MM.1S (cell line): ENCODE measurements at regions not wholly inside any gene's neighbourhood (a gene's known extent, or its start where the extent isn't known, plus 50 kb on each side); places are given as distances from the start of the nearest gene placed in this dataset.

Experiments
- DNase-seq: peaks from one replicate; pipeline ENCODE4 v3.0.0-alpha.2; 2015
- H2AFZ ChIP-seq: fragments of 300-600 bp; sonication (generic); 2 replicates; pipeline ENCODE4 v1.6.0; 2016; ENCODE audit warnings: antibody characterized with exemption, low read length
- H3F3A ChIP-seq: fragments of 300-600 bp; sonication (generic); 2 replicates; pipeline ENCODE4 v1.6.1; 2016; ENCODE audit warnings: mild to moderate bottlenecking, antibody characterized with exemption, low read length, moderate library complexity, mixed read lengths; ENCODE audit not compliant: insufficient read depth
- H3K27ac ChIP-seq: fragments of 300-600 bp; sonication (generic); 2 replicates; pipeline ENCODE4 v1.5.1; 2016; ENCODE audit warnings: mild to moderate bottlenecking, low read length
- H3K27me3 ChIP-seq: fragments of 300-600 bp; sonication (generic); replicated peaks from 2 replicates; pipeline ENCODE4 v1.6.0; 2016; ENCODE audit warnings: low read length; ENCODE audit not compliant: insufficient read depth
- H3K36me3 ChIP-seq: fragments of 300-600 bp; sonication (generic); replicated peaks from 2 replicates; pipeline ENCODE4 v1.6.1; 2016; ENCODE audit warnings: mild to moderate bottlenecking, low read length, mixed read lengths; ENCODE audit not compliant: insufficient read depth
- H3K4me1 ChIP-seq: fragments of 300-600 bp; sonication (generic); 2 replicates; pipeline ENCODE4 v1.6.1; 2016; ENCODE audit warnings: low read length, mixed read lengths
- H3K4me2 ChIP-seq: fragments of 300-600 bp; sonication (generic); 2 replicates; pipeline ENCODE4 v1.6.0; 2016; ENCODE audit warnings: low read depth, low read length
- H3K4me3 ChIP-seq: fragments of 300-600 bp; sonication (generic); 2 replicates; pipeline ENCODE4 v1.5.1; 2016; ENCODE audit warnings: low read length, mixed read lengths
- H3K79me2 ChIP-seq: fragments of 300-600 bp; sonication (generic); 2 replicates; pipeline ENCODE4 v1.6.1; 2016; ENCODE audit warnings: mixed run types, low read length, mixed read lengths
- H3K9ac ChIP-seq: fragments of 300-600 bp; sonication (generic); 2 replicates; pipeline ENCODE4 v1.6.1; 2016; ENCODE audit warnings: low read length, mixed read lengths
- H3K9me2 ChIP-seq: fragments of 300-600 bp; sonication (generic); replicated peaks from 2 replicates; pipeline ENCODE4 v1.6.1; 2016; ENCODE audit warnings: mild to moderate bottlenecking, low read length, mixed read lengths; ENCODE audit not compliant: insufficient read depth
- H3K9me3 ChIP-seq: fragments of 300-600 bp; sonication (generic); replicated peaks from 2 replicates; pipeline ENCODE4 v1.6.1; 2016; ENCODE audit warnings: mild to moderate bottlenecking, low read length, mixed read lengths; ENCODE audit not compliant: insufficient read depth
- H4K20me1 ChIP-seq: fragments of 300-600 bp; sonication (generic); 2 replicates; pipeline ENCODE4 v1.6.1; 2016; ENCODE audit warnings: mild to moderate bottlenecking, low read length, moderate library complexity, mixed read lengths; ENCODE audit not compliant: insufficient read depth
- CTCF ChIP-seq: fragments of 300-600 bp; sonication (generic); IDR thresholded peaks from 2 replicates; pipeline ENCODE4 v1.5.1; 2016; ENCODE audit warnings: antibody characterized with exemption, low read length, mixed read lengths
- EZH2 ChIP-seq: fragments of 300-600 bp; sonication (generic); optimal IDR thresholded peaks from 2 replicates; pipeline ENCODE3; 2017; ENCODE audit warnings: low read depth, mild to moderate bottlenecking, antibody characterized with exemption, low read length, mixed read lengths
- EZH2phosphoT487 ChIP-seq: fragments of 300-600 bp; sonication (generic); IDR thresholded peaks from 2 replicates; pipeline ENCODE4 v1.6.1; 2018; ENCODE audit warnings: antibody characterized with exemption, low read length

GRCh38 chr21:21858502-21859334 is 860.5 kb downstream of the NCAM2 start:
- TF ChIP-seq EZH2phosphoT487 (no peak), EZH2 (no peak)
- Histone ChIP-seq H3K79me2 (no peaks in the 10 kb centered on the region), H4K20me1 (no peaks in the 10 kb centered on the region), H3K4me2 (no peak overlapping the region), H3K4me3 (no peak overlapping the region), H3K27me3 (no peaks in the 10 kb centered on the region), H3K27ac (no peak overlapping the region), H3K36me3 (no peaks in the 10 kb centered on the region), H3F3A (no peaks in the 10 kb centered on the region), H3K9me3 (no peaks in the 10 kb centered on the region), H3K9ac (no peak overlapping the region), H3K9me2 (no peaks in the 10 kb centered on the region), H2AFZ (no peak overlapping the region), H3K4me1 (no peaks in the 10 kb centered on the region)
- no peak for DNase-seq

- H3K79me2 ChIP-seq, result no peaks in the 10 kb centered on the region
- DNase-seq, result no peak
- no peaks in the 10 kb centered on the region for H4K20me1 ChIP-seq
- no peaks in the 10 kb centered on the region for H3K9me3 ChIP-seq
- H3K9me2 ChIP-seq, result no peaks in the 10 kb centered on the region
- H3K4me1 ChIP-seq, result no peaks in the 10 kb centered on the region
- H3K27me3 ChIP-seq, result no peaks in the 10 kb centered on the region
- TF ChIP-seq CTCF (no peak), EZH2 (no peak), EZH2phosphoT487 (no peak)
- H3K4me2 ChIP-seq, result no peak overlapping the region
- no peak overlapping the region for H3K27ac ChIP-seq
- H2AFZ ChIP-seq, result no peak overlapping the region
- H3K36me3 ChIP-seq, result no peaks in the 10 kb centered on the region
- H3K9ac ChIP-seq, result no peak overlapping the region
- no peak overlapping the region for H3K4me3 ChIP-seq
- no peaks in the 10 kb centered on the region for H3F3A ChIP-seq
Measured at GRCh38 chr21:21860888-21861287, 862.7 kb downstream of the NCAM2 start.

- Histone ChIP-seq H3K9me3 (no peaks in the 10 kb centered on the region), H2AFZ (no peak overlapping the region), H3F3A (no peaks in the 10 kb centered on the region), H3K36me3 (no peaks in the 10 kb centered on the region), H3K4me1 (no peaks in the 10 kb centered on the region), H3K9ac (no peak overlapping the region), H3K27me3 (no peaks in the 10 kb centered on the region), H3K27ac (no peak overlapping the region), H3K9me2 (no peaks in the 10 kb centered on the region), H3K79me2 (no peaks in the 10 kb centered on the region), H4K20me1 (no peaks in the 10 kb centered on the region), H3K4me3 (no peak overlapping the region), H3K4me2 (no peak overlapping the region)
- no peak for DNase-seq
- TF ChIP-seq EZH2 (no peak), EZH2phosphoT487 (no peak), CTCF (no peak)
Measured at GRCh38 chr21:21864321-21864840, 866.2 kb downstream of the NCAM2 start.

GRCh38 chr21:21897275-21897883 is 899.2 kb downstream of the NCAM2 start:
- no peak overlapping the region for H3K27ac ChIP-seq

More at GRCh38 chr21:21897275-21897883, 899.2 kb downstream of the NCAM2 start:
- Histone ChIP-seq H3K9me3 (no peaks in the 10 kb centered on the region), H3K4me2 (no peak overlapping the region), H3K36me3 (no peaks in the 10 kb centered on the region), H3K4me3 (no peak overlapping the region), H4K20me1 (no peaks in the 10 kb centered on the region), H3K4me1 (no peaks in the 10 kb centered on the region), H3K79me2 (no peaks in the 10 kb centered on the region), H3F3A (no peaks in the 10 kb centered on the region), H3K27me3 (no peaks in the 10 kb centered on the region), H3K9me2 (no peaks in the 10 kb centered on the region), H3K9ac (no peak overlapping the region), H2AFZ (no peak overlapping the region)
- TF ChIP-seq EZH2phosphoT487, result no peak
- TF ChIP-seq EZH2, result no peak
- DNase-seq, result no peak
